Nephron progenitor cell (in vitro differentiated cells): ENCODE measurements at regions not wholly inside any gene's neighbourhood (a gene's known extent, or its start where the extent isn't known, plus 50 kb on each side); places are given as distances from the start of the nearest gene placed in this dataset.
"Not testable (repeated sequence)": the region's sequence is repeated elsewhere in the genome, so short reads cannot be mapped to it uniquely, and the experiment has no call there.

Experiments used
- DNase-seq: peaks from one replicate; pipeline ENCODE4 v3.0.0; 2021
- H3K27ac Mint-ChIP-seq: 2 replicates; pipeline ENCODE4 v1.8.0; 2021; ENCODE audit warnings: mild to moderate bottlenecking, moderate library complexity, mixed read lengths
- H3K27me3 Mint-ChIP-seq: 2 replicates; pipeline ENCODE4 v1.8.0; 2021; ENCODE audit warnings: mild to moderate bottlenecking, low read depth, mixed read lengths; ENCODE audit not compliant: poor library complexity
- H3K36me3 Mint-ChIP-seq: 2 replicates; pipeline ENCODE4 v1.8.0; 2021; ENCODE audit warnings: low read depth, mixed read lengths
- H3K4me1 Mint-ChIP-seq: 2 replicates; pipeline ENCODE4 v1.8.0; 2021; ENCODE audit warnings: mixed read lengths
- H3K4me3 Mint-ChIP-seq: 2 replicates; pipeline ENCODE4 v1.8.0; 2021; ENCODE audit warnings: mild to moderate bottlenecking, moderate library complexity, mixed read lengths
- H3K9me3 Mint-ChIP-seq: 2 replicates; pipeline ENCODE4 v1.8.0; 2021; ENCODE audit warnings: mild to moderate bottlenecking, moderate library complexity, mixed read lengths
- CTCF ChIP-seq: fragments of 200-600 bp; sonication (generic); IDR thresholded peaks from 2 replicates; pipeline ENCODE4 v1.5.0; 2021; ENCODE audit warnings: antibody characterized with exemption

DNA sequence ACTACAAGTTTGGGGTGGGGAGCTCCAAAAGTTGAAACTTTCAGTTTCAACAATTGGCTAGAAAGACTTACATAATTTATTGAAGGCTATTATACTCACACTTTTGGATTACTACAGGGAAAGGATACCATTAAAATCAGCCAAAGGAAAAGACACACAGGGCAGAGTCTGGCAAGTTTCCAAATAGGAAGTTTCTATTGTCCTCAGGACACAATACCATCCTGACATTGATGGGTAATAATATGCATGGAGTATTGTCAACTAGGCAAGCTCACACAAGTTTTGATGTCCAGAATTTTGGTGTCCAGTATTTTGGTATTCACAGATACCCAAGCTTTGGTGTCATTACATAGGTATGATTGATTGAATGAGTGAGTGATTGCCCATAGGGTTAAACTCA, 872.6 kb upstream of the SORCS1 start:
- Mint-ChIP-seq H3K27me3 (peaks cover 7% of the 10 kb centered on the region), H3K27ac (no peak overlapping the region), H3K9me3 (peaks cover 3% of the 10 kb centered on the region), H3K4me1 (peaks cover 19% of the 10 kb centered on the region), H3K4me3 (no peak overlapping the region), H3K36me3 (no peaks in the 10 kb centered on the region)
- no peak for DNase-seq
- no peak for TF ChIP-seq CTCF

DNA sequence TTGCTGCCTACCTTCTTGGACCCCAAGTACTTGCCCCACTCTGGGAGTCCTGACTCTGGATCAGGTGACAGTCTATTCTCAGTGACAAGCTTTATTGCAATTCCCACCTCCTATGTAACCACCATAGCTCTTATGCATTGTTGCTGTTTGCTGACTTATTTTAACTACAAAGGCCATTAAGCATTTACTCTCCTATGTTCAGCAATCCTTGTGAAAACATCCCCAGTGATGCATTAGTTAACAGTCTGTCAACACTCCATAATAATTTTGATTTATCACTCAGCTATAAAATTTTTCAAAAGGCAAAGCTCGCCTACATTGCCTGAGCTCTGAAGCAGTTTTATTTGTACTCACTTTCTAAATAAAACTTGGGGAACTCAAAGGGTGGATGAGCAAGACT, 871.8 kb upstream of the SORCS1 start:
- Mint-ChIP-seq H3K27ac (no peak overlapping the region), H3K4me3 (no peak overlapping the region), H3K36me3 (no peaks in the 10 kb centered on the region), H3K4me1 (peaks cover 19% of the 10 kb centered on the region), H3K27me3 (peaks cover 7% of the 10 kb centered on the region), H3K9me3 (peaks cover 3% of the 10 kb centered on the region)
- TF ChIP-seq CTCF = no peak
- DNase-seq = no peak

DNA sequence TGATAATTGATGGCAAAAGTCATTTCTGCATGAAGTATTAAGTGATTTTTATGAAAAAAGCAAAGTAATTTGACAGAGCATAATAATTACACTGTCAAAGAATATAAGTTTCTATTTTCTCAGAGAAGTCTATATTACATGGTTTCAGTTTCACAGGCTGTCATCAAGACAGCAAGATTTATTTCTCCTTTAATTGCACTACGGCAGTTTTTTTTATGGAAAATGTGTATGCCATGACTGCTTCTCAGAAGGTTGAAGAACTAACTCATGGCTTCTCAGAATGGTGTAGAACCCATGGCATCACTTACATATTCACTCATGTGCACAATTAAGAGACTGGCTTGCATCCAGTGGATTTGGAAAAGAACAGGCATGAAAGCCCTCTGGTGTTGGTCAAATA, 870.3 kb upstream of the SORCS1 start:
- Mint-ChIP-seq H3K4me3 (no peak overlapping the region), H3K9me3 (peaks cover 3% of the 10 kb centered on the region), H3K36me3 (no peaks in the 10 kb centered on the region), H3K27me3 (peaks cover 7% of the 10 kb centered on the region), H3K27ac (no peak overlapping the region), H3K4me1 (peaks cover 17% of the 10 kb centered on the region)
- no peak for TF ChIP-seq CTCF
- DNase-seq = no peak

- not testable (repeated sequence) for H3K4me3 Mint-ChIP-seq, H3K36me3 Mint-ChIP-seq, H3K27me3 Mint-ChIP-seq, DNase-seq, H3K27ac Mint-ChIP-seq, H3K4me1 Mint-ChIP-seq, H3K9me3 Mint-ChIP-seq
These were observed 869.0 kb upstream of the SORCS1 start for GRCh38 chr10:108033518-108033917.

DNA sequence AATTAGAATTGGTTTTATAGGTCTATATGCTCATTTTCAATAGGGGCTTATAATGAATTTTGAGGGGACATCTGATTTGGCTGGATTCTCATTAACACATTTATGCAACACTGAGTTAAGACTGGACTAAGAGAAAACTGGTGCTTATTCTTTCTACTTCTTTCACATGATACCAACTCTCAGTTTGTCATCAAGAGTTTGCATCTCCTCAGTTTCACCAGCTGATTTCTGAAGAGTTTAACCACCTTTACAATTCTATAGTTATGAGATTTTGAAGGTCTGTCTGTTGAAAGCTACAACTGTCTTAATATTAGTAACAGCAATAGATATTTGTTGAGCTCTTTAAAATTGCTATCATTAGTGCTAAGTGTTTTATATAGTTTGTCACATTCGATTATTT, 867.0 kb upstream of the SORCS1 start:
- H3K9me3 Mint-ChIP-seq = peaks cover 15% of the 10 kb centered on the region
- peaks cover 5% of the 10 kb centered on the region for H3K27me3 Mint-ChIP-seq
- H3K4me3 Mint-ChIP-seq = no peak overlapping the region
- no peaks in the 10 kb centered on the region for H3K36me3 Mint-ChIP-seq
- TF ChIP-seq CTCF = no peak
- peaks cover 3% of the 10 kb centered on the region for H3K4me1 Mint-ChIP-seq
- H3K27ac Mint-ChIP-seq = no peak overlapping the region
- no peak for DNase-seq

GRCh38 chr10:108014902-108015177, 850.3 kb upstream of the SORCS1 start:
- Mint-ChIP-seq H3K27ac (no peak overlapping the region), H3K9me3 (peaks cover 12% of the 10 kb centered on the region), H3K36me3 (no peaks in the 10 kb centered on the region), H3K27me3 (no peaks in the 10 kb centered on the region), H3K4me3 (no peak overlapping the region), H3K4me1 (no peaks in the 10 kb centered on the region)
- DNase-seq = no peak
- TF ChIP-seq CTCF = no peak
